Neural cell (in vitro differentiated cells): ENCODE measurements at regions not wholly inside any gene's neighbourhood (a gene's known extent, or its start where the extent isn't known, plus 50 kb on each side); places are given as distances from the start of the nearest gene placed in this dataset.

Experiments used
- H2AFZ ChIP-seq: fragments of 200-600, 300-800 bp; sonication (generic), shearing (Covaris generic); 2 replicates; pipeline ENCODE4 v1.6.0; 2014; ENCODE audit warnings: low read depth, mild to moderate bottlenecking, antibody characterized with exemption, low read length, moderate library complexity
- H3F3A ChIP-seq: fragments of 200-600 bp; shearing (Covaris generic); 2 replicates; pipeline ENCODE4 v1.6.1; 2016; ENCODE audit warnings: mild to moderate bottlenecking, moderate library complexity, mixed read lengths, antibody characterized with exemption, low read length; ENCODE audit not compliant: insufficient read depth, poor library complexity, severe bottlenecking
- H3K27ac ChIP-seq: fragments of 200-600, 300-800 bp; sonication (generic), shearing (Covaris generic); 2 replicates; pipeline ENCODE4 v1.5.1; 2014; ENCODE audit warnings: mild to moderate bottlenecking, low read length, moderate library complexity
- H3K27me3 ChIP-seq: fragments of 300-800, 200-600 bp; sonication (generic), shearing (Covaris generic); 2 replicates; pipeline ENCODE4 v1.6.0; 2014; ENCODE audit warnings: mild to moderate bottlenecking, low read depth, low read length, moderate library complexity; ENCODE audit not compliant: insufficient read depth
- H3K36me3 ChIP-seq: fragments of 300-800, 200-600 bp; sonication (generic), shearing (Covaris generic); 2 replicates; pipeline ENCODE4 v1.5.1; 2014; ENCODE audit warnings: mild to moderate bottlenecking, antibody characterized with exemption, low read length, moderate library complexity; ENCODE audit not compliant: insufficient read depth
- H3K4me2 ChIP-seq: fragments of 300-800, 200-600 bp; sonication (generic), shearing (Covaris generic); 2 replicates; pipeline ENCODE4 v1.6.0; 2014; ENCODE audit warnings: mild to moderate bottlenecking, low read length
- H3K4me3 ChIP-seq: fragments of 300-800, 200-600 bp; sonication (generic), shearing (Covaris generic); 2 replicates; pipeline ENCODE4 v1.5.1; 2014; ENCODE audit warnings: mild to moderate bottlenecking, low read length, moderate library complexity
- H3K79me2 ChIP-seq: fragments of 200-600 bp; shearing (Covaris generic); replicated peaks from 2 replicates; pipeline ENCODE4 v1.6.0; 2014; ENCODE audit warnings: mild to moderate bottlenecking, low read length, moderate library complexity; ENCODE audit not compliant: insufficient read depth
- H3K9ac ChIP-seq: fragments of 300-800, 200-600 bp; sonication (generic), shearing (Covaris generic); 2 replicates; pipeline ENCODE4 v1.6.1; 2016; ENCODE audit warnings: mild to moderate bottlenecking, low read length, mixed read lengths
- H3K9me2 ChIP-seq: fragments of 200-600 bp; shearing (Covaris generic); 2 replicates; pipeline ENCODE4 v1.6.1; 2016; ENCODE audit warnings: mild to moderate bottlenecking, low read length, mixed read lengths; ENCODE audit not compliant: insufficient read depth
- H3K9me3 ChIP-seq: fragments of 200-600, 300-800 bp; sonication (generic), shearing (Covaris generic); 2 replicates; pipeline ENCODE4 v1.6.1; 2016; ENCODE audit warnings: mild to moderate bottlenecking, mixed run types, low read length, moderate library complexity, mixed read lengths
- H4K20me1 ChIP-seq: fragments of 200-600 bp; shearing (Covaris generic); 2 replicates; pipeline ENCODE4 v1.6.1; 2016; ENCODE audit warnings: mild to moderate bottlenecking, mixed run types; ENCODE audit not compliant: insufficient read depth
- CTCF ChIP-seq: fragments of 450-650 bp; IDR thresholded peaks from 2 replicates; pipeline ENCODE4 v1.5.1; 2014; ENCODE audit warnings: antibody characterized with exemption, mild to moderate bottlenecking, moderate library complexity; ENCODE audit not compliant: poor library complexity, severe bottlenecking
- EP300 ChIP-seq: fragments of 450-650 bp; conservative IDR thresholded peaks from 2 replicates; pipeline ENCODE4 v1.6.1; 2014; ENCODE audit warnings: antibody characterized with exemption, mild to moderate bottlenecking, moderate library complexity; ENCODE audit not compliant: poor library complexity, severe bottlenecking
- EZH2 ChIP-seq: fragments of 200-600, 300-800 bp; shearing (Covaris generic), sonication (generic); IDR thresholded peaks from 2 replicates; pipeline ENCODE4 v1.6.1; 2014; ENCODE audit warnings: antibody characterized with exemption, low read length, borderline replicate concordance, mild to moderate bottlenecking; ENCODE audit not compliant: insufficient read depth, poor library complexity, severe bottlenecking
- MXI1 ChIP-seq: fragments of 450-650 bp; conservative IDR thresholded peaks from 2 replicates; pipeline ENCODE4 v1.6.1; 2014; ENCODE audit warnings: antibody characterized with exemption, mild to moderate bottlenecking; ENCODE audit not compliant: poor library complexity, severe bottlenecking
- POLR2AphosphoS5 ChIP-seq: IDR thresholded peaks from 2 replicates; pipeline ENCODE4 v1.6.1; 2012
- RAD21 ChIP-seq: fragments of 450-650 bp; conservative IDR thresholded peaks from 2 replicates; pipeline ENCODE4 v1.6.1; 2014; ENCODE audit warnings: antibody characterized with exemption, mild to moderate bottlenecking, moderate library complexity
- REST ChIP-seq: IDR thresholded peaks from 2 replicates; pipeline ENCODE4 v1.6.1; 2012; ENCODE audit warnings: borderline replicate concordance
- SMC3 ChIP-seq: fragments of 450-650 bp; conservative IDR thresholded peaks from 2 replicates; pipeline ENCODE4 v1.6.1; 2014; ENCODE audit warnings: antibody characterized with exemption, mild to moderate bottlenecking, moderate library complexity; ENCODE audit not compliant: poor library complexity
- TAF1 ChIP-seq: IDR thresholded peaks from 2 replicates; pipeline ENCODE4 v1.6.1; 2012; ENCODE audit warnings: low read depth

- H3K4me3 ChIP-seq: no peak overlapping the region
- no peak overlapping the region for H3K4me2 ChIP-seq
- H3K27me3 ChIP-seq: no peaks in the 10 kb centered on the region
- H4K20me1 ChIP-seq: no peaks in the 10 kb centered on the region
- H3K9me3 ChIP-seq: no peaks in the 10 kb centered on the region
- H3F3A ChIP-seq: no peaks in the 10 kb centered on the region
- H3K9me2 ChIP-seq: no peaks in the 10 kb centered on the region
- no peaks in the 10 kb centered on the region for H3K79me2 ChIP-seq
- TF ChIP-seq SMC3 (no peak), RAD21 (no peak), EZH2 (no peak), TAF1 (no peak)
- no peak overlapping the region for H3K9ac ChIP-seq
- no peak overlapping the region for H2AFZ ChIP-seq
- H3K27ac ChIP-seq: no peak overlapping the region
- no peaks in the 10 kb centered on the region for H3K36me3 ChIP-seq
These were observed 198.2 kb downstream of the ZNF326 start for GRCh38 chr1:90193116-90193515.

GRCh38 chr1:90192408-90192807 is 197.5 kb downstream of the ZNF326 start:
- TF ChIP-seq POLR2AphosphoS5: no peak
- no peak for TF ChIP-seq EP300
- TF ChIP-seq MXI1: no peak
- TF ChIP-seq SMC3: no peak
- Histone ChIP-seq H3K79me2 (no peaks in the 10 kb centered on the region), H3K27ac (no peak overlapping the region)

GRCh38 chr1:90190523-90190922 is 195.6 kb downstream of the ZNF326 start:
- Histone ChIP-seq H3F3A (no peaks in the 10 kb centered on the region), H2AFZ (no peak overlapping the region), H3K36me3 (no peaks in the 10 kb centered on the region), H3K79me2 (no peaks in the 10 kb centered on the region), H3K9me2 (no peaks in the 10 kb centered on the region), H3K27me3 (no peaks in the 10 kb centered on the region), H3K9me3 (no peaks in the 10 kb centered on the region), H3K4me2 (no peak overlapping the region), H3K4me3 (no peak overlapping the region), H3K9ac (no peak overlapping the region), H3K27ac (no peak overlapping the region), H4K20me1 (no peaks in the 10 kb centered on the region)
- TF ChIP-seq TAF1: no peak
- no peak for TF ChIP-seq EP300
- no peak for TF ChIP-seq POLR2AphosphoS5
- TF ChIP-seq REST: no peak
- TF ChIP-seq CTCF: no peak
- no peak for TF ChIP-seq EZH2
- TF ChIP-seq RAD21: no peak
- no peak for TF ChIP-seq MXI1
- no peak for TF ChIP-seq SMC3

More at GRCh38 chr1:90192408-90192807, 197.5 kb downstream of the ZNF326 start:
- no peak overlapping the region for H3K9ac ChIP-seq
- H3K9me2 ChIP-seq: no peaks in the 10 kb centered on the region
- H2AFZ ChIP-seq: no peak overlapping the region
- no peaks in the 10 kb centered on the region for H3F3A ChIP-seq
- H4K20me1 ChIP-seq: no peaks in the 10 kb centered on the region
- no peak overlapping the region for H3K4me3 ChIP-seq
- H3K9me3 ChIP-seq: no peaks in the 10 kb centered on the region
- H3K4me2 ChIP-seq: no peak overlapping the region
- H3K27me3 ChIP-seq: no peaks in the 10 kb centered on the region
- H3K36me3 ChIP-seq: no peaks in the 10 kb centered on the region
